ENCODE measurements at regions not wholly inside any gene's neighbourhood (a gene's known extent, or its start where the extent isn't known, plus 50 kb on each side); places are given as distances from the start of the nearest gene placed in this dataset.

DNA sequence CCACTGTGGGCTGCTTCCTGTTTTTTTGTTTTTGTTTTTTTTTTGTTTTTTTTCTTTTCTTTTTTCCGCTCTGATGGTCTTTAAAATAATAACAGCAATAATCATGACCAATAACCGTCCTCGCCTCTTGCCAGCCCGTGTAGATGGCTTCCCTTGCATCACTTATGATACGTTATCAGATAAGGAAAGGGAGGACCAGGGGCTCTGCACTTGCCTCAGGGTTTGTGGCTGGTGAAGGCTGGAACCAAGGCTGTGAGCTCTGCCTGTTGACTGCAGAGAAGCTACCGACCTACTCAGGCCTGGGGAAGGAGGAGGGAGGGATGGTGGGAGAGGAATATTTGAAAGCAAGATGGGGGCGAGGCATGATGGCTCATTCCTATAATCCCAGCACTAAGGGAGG is 114.0 kb upstream of the SDK2 start:
- DNase-seq = no peak

DNA sequence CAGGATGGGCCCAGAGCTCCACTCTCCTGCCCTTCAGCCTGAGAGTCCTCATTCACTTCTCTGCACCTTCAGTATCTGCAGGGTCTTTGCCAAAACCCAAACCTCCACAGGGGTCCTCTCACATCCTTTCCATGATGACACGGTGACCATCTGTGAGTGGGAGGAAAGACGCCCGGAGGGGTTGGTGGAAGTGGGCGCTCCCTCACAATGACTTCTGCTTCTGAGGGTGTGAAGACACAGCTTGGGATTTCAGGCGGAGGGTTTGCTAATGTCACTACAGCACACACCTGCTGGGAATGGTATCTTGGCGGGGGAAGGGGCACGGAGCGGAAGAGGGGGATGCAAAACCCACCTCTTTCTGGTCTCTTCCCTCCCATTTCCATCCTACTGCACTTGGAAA is 115.1 kb upstream of the SDK2 start:
- DNase-seq = no peak

DNA sequence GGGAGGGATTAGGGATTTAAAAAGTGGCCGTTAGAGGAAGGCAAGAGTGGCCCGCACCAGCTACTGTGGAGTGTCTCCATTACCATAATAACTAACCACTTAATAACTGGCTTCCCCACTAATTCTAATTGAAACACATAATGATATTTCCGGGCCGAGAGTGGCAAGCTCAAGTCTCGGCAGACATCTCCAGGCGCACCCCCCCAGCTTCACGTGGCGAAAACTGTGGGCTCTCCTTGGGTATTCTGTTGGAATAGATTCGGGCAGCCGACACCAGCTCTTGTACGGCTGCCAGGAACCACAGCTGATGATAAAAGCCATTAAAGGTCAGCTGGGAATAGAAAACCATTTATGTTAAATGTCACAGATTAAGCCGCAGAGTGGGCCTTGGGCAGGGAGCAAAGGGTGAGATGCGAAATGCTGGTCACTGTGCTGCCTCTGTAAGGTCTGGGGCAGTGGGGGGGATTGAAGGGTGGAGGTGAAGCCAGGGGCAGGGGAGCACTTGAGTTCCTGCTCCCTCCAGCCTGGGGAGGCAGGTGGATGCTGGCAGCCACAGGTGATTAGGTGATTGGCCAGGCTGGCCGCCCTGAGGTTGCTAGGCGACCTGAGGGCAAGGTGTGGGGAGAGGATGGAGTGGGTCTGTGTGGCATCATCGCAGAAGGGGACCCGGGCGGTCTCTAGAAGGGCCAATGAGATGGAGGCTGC is 115.6 kb upstream of the SDK2 start:
- DNase-seq = peak; percentile 69

- no peak for DNase-seq
Observed at GRCh38 chr17:73760439-73760758, 116.2 kb upstream of the SDK2 start.

- DNase-seq = peak; percentile 99
Observed at GRCh38 chr17:73765824-73766563, 121.7 kb upstream of the SDK2 start.

- no peak for DNase-seq
Observed at GRCh38 chr17:73767696-73768095, 123.5 kb upstream of the SDK2 start.

GRCh38 chr17:73768691-73769090 is 124.4 kb upstream of the SDK2 start:
- DNase-seq = no peak

DNA sequence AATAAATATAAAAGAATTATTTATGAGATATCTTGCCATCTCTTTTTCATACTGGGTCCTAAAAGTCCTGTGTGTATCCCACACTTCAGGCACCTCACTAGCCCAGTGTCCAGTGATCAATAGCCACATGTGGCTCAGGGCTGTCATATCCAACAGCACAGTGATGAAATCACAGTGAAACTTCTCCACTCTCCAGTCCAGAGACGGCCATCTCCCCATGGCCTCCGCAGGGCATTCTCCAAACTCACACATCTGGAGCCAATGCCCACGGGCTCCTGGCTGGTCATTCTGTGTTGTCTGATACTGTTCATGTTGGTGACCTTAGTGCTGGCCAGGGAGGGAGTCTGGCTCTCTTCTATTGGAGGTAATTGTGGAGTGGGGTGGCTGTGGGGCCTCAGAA is 125.2 kb upstream of the SDK2 start:
- DNase-seq = no peak

DNA sequence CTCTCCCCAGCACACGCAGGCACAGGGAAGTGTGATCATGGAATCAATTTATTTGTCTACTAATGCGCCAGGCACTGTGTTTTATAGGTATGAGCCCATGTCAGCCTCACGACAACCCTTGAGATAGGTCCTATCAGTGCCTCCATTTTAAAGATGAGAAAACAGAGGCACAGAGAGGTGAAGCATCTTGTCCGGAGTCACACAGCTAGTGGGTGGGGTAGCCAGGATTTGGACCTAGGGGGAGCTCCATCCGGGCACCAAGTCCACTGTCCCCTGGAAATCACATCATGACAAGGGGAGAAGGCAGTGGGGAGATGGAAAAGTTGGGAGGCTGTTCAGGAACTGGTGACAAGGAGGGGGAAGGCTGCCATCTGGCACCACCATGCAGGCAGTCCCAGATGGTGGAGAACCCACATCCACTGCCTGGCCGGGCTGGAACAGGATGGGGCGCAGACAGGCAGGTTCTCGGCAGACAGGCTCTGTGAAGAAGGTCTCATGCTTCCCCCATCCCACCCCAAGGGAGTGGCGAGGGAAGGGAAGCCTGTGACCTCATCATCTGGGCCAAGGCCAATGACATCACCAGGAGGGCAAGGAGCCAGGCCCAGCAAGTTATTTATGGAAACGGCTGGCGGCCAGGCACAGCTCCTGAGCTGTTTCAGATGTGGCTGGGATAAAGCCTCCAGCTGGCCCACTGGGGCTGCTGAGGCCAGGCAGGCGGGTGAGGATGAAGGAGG is 126.0 kb upstream of the SDK2 start:
- DNase-seq = peak; percentile 56

- DNase-seq = no peak
Observed at GRCh38 chr17:73770849-73771229, 126.6 kb upstream of the SDK2 start.

GRCh38 chr17:73772107-73772705 is 128.0 kb upstream of the SDK2 start:
- DNase-seq = no peak

DNA sequence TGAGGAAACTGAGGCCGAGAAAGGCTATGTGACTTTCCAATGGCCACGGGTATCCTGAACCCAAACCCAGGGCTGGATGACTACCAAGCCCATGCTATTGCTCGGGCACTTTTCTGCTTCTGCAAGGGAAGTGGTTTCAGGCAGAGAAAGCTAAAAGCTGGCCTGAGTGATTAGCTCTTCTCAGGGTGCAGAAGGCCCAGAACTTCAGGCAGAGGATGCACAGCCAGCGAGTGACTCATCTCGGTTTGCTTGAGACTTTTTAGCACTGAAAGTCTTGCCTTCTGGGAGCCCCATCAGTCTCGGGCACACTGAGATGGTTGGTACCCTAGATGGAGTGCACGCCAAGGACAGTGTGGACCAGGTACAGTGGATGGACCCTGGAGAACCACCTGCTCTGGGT is 129.5 kb upstream of the SDK2 start:
- no peak for DNase-seq

- no peak for DNase-seq
Observed at GRCh38 chr17:73774852-73775251, 130.6 kb upstream of the SDK2 start.

DNA sequence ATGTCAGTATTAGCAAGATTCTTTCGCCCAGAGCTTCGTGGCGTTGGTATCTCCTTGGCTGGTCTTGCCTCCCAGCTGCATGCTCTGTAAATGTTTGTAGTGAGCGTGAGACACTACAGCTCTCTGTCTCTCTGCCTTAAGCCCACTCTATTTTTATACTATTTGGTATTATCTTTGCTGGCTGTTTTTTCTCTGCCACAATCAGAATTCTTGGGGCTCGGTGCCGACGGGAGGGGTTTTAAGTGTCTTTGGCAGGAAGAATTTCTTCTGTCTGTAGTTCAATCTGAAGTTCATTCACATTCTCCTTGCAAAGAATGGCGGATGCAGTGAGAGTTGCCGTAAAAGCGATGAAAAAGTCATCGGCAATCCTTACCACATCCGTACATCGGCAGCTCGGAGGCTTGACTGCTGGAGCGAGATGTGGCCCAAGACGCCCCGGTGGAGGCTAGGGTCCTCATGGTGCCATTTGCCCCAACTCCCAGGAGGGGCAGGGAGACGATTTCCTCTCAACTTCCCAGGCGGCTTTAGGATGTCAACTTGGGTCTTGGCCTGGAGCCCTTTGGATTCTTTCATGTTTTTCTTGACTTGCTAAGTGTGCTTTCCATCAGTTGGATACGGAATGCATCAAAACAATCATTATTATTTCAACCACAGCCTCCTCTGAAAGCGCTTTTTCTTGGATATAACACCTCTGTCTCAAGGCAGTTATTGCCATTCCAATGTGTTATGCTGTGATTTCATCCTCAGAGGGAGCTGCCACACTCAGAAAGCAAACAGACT is 132.3 kb upstream of the SDK2 start:
- no peak for DNase-seq

- DNase-seq = no peak
Observed at GRCh38 chr17:73777131-73777449, 132.8 kb upstream of the SDK2 start.

DNA sequence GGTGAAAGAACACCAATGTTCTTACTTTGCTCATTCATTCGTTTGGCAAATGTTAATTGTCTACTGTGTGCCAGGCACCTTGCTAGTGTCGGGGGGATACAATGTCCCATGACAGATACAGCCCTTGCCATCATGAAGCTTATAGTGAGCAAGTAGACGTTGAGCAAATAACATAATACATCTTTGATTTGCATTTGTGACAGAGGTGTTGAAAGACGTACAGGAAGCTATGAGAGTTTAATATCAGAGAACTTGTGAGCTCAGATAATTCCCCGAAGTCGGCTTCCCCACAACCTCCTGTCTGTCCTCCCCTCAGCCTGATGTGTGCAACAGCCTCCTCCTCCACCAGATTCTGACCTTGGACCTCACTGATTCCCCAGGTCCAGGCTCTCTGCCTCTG is 138.0 kb upstream of the SDK2 start:
- no peak for DNase-seq

DNA sequence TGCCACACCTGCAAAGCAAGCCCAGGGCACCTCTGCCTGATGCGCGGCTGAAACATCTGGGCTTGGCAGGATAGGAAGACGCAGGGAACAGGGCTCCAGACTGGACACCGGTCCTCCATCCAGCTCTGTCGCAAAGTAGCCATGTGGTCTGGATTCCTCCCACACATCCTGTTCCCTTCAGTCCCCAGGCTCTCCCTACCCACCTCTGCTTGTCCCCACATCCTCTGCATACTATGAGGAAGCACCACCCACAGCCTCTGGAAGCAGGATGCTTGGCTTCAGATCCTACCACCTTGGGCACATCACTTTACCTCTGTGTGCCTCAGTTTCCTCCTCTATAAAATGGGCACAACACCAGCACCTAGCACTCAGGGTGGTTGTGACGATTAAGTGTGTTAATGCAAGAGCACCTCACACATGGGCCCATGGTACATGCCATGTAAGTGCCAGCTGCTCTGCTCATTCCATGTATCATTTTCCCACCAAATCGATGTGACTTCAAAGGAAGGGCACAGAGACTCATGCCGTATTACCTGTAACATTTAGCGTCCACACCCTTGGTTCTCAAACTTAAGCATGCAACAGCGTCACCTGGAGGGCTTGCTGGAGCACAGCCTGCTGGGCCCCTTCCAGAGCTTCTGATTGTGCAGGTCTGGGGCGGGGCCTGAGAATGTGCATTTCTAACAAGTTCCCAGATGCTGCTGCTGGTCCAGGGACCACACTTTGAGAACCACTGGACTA is 138.6 kb upstream of the SDK2 start:
- DNase-seq = peak; percentile 53

GRCh38 chr17:73783382-73783766 is 139.1 kb upstream of the SDK2 start:
- no peak for DNase-seq

GRCh38 chr17:73783945-73784603 is 139.8 kb upstream of the SDK2 start:
- no peak for DNase-seq

DNA sequence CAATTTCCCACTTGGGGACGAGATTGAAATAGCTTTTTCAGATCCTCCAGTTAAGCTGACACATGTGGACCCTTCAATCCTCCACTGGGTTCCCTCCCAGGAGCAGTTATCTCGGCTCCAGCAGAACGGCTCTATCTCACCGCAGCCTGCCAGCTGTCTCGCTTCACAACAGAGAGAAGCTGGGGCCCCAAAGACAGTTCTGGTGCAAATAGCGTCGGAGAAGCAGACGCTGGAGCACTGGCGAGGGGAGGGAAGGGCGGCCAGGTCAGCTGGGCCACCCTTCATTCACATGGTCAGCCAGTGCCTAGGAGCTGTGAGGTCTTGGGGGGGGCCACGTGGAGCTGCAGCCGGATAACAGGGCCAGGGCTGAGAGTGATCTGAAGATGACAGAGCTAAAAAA is 141.3 kb upstream of the SDK2 start:
- no peak for DNase-seq

- peak; percentile 85 for DNase-seq
Observed at GRCh38 chr17:73785958-73786743, 141.9 kb upstream of the SDK2 start.

Data from NCI-H1436 treated with DMSO at 0.1 percent for 48 hours (cell line).